ENCODE measurements at regions not wholly inside any gene's neighbourhood (a gene's known extent, or its start where the extent isn't known, plus 50 kb on each side); places are given as distances from the start of the nearest gene placed in this dataset.

DNA sequence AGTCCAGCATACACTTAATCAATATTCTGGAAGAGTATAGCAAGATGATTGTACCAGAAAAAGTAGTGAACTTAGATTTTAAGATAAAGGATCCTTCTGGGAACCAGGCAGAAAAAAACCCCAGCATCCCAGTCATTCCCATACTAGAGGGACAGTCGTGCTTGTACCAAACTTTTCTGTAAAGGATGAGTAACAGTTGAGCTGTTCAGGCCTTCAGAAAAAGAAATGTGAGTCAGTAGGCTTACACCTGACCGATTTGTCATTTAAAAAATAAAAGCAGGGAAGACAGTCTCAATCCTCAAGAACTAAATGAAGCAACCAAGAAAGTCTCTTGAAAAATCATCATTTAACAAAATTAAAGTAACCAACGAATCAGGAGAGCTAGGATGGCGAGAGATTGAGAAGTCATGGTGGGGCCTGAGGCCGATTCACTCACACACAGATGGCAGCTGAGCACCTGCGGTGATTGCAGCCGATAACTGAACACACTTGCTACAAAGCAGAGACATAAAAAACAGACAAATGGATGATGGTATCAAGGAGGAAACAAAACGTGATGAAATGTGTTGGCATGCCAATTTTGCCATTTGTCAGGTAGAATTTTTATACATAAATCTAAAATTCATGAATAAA, 170.0 kb upstream of the ALKAL2 start:
- TF ChIP-seq POLR2AphosphoS5 (IDR thresholded peaks at IDR 0.05; ENCODE audit: low read depth, low read length) (no peak), EZH2 (IDR thresholded peaks at IDR 0.05; ENCODE audit: low read depth, low read length, severe bottlenecking) (no peak), EP300 (IDR thresholded peaks at IDR 0.05; ENCODE audit: borderline replicate concordance in 1 of 2, low read depth in 2 of 2, low read length in 2 of 2) (no peak), HDAC6 (IDR thresholded peaks at IDR 0.05; ENCODE audit: low read depth, low read length) (no peak)
- TF ChIP-seq, protein P1, sequence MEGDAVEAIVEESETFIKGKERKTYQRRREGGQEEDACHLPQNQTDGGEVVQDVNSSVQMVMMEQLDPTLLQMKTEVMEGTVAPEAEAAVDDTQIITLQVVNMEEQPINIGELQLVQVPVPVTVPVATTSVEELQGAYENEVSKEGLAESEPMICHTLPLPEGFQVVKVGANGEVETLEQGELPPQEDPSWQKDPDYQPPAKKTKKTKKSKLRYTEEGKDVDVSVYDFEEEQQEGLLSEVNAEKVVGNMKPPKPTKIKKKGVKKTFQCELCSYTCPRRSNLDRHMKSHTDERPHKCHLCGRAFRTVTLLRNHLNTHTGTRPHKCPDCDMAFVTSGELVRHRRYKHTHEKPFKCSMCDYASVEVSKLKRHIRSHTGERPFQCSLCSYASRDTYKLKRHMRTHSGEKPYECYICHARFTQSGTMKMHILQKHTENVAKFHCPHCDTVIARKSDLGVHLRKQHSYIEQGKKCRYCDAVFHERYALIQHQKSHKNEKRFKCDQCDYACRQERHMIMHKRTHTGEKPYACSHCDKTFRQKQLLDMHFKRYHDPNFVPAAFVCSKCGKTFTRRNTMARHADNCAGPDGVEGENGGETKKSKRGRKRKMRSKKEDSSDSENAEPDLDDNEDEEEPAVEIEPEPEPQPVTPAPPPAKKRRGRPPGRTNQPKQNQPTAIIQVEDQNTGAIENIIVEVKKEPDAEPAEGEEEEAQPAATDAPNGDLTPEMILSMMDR (IDR thresholded peaks at IDR 0.05; ENCODE audit: control extremely low read depth in 1 of 3, insufficient read depth in 1 of 3, low read depth in 1 of 3, low read length in 3 of 3): no peak
